Gastrocnemius medialis (tissue), 4 donors: ENCODE measurements at regions not wholly inside any gene's neighbourhood (a gene's known extent, or its start where the extent isn't known, plus 50 kb on each side); places are given as distances from the start of the nearest gene placed in this dataset.

ENCODE experiments used
- CTCF ChIP-seq, 5 experiments: fragments of 450-650 bp in 3 of 5; fragments of 200-600 bp in 2 of 5; sonication (generic) in 2 of 5; IDR thresholded peaks in 4 of 5; conservative IDR thresholded peaks in 1 of 5; 1 replicate in 4 of 5; 2 replicates in 1 of 5; pipeline ENCODE4 v1.5.1; 2016 to 2019; ENCODE audit warnings: antibody characterized with exemption in 5 of 5, mild to moderate bottlenecking in 3 of 5, moderate library complexity in 3 of 5
- POLR2A ChIP-seq, 2 donors: fragments of 450-650 bp; IDR thresholded peaks; one replicate each; pipeline ENCODE4 v1.6.1; 2017; ENCODE audit warnings: antibody characterized with exemption in 2 of 2, mild to moderate bottlenecking in 2 of 2, moderate library complexity in 2 of 2

- no peak for TF ChIP-seq CTCF (IDR thresholded peaks at IDR 0.05 in 4 of 5, conservative IDR thresholded peaks at IDR 0.05 in 1 of 5)
- no peak for TF ChIP-seq POLR2A (IDR thresholded peaks at IDR 0.05)
Observed at GRCh38 chr7:34454381-34454780, 203.6 kb upstream of the NPSR1 start.
